H1 (cell line): ENCODE measurements at regions not wholly inside any gene's neighbourhood (a gene's known extent, or its start where the extent isn't known, plus 50 kb on each side); places are given as distances from the start of the nearest gene placed in this dataset.

Experiments used
- BCL11A ChIP-seq, 2 experiments: IDR thresholded peaks; one replicate each; pipeline ENCODE4 v1.6.1; 2011; ENCODE audit warnings: low read depth in 2 of 2, low read length in 2 of 2, mild to moderate bottlenecking in 2 of 2
- GTF2F1 ChIP-seq: IDR thresholded peaks from 2 replicates; pipeline ENCODE4 v1.6.1; 2012; ENCODE audit warnings: low read depth, low read length, improper control_type of control experiment, borderline replicate concordance
- NANOG ChIP-seq: IDR thresholded peaks from 2 replicates; pipeline ENCODE4 v1.6.1; 2011; ENCODE audit warnings: low read length, low read depth, mild to moderate bottlenecking, inconsistent platforms; ENCODE audit not compliant: insufficient read depth, poor library complexity, severe bottlenecking
- POLR2A ChIP-seq, 2 experiments: IDR thresholded peaks; 1 replicate in 1 of 2; 2 replicates in 1 of 2; pipeline ENCODE4 v1.6.1; 2011; ENCODE audit warnings: low read depth in 2 of 2, low read length in 2 of 2, mild to moderate bottlenecking in 2 of 2; ENCODE audit errors: control extremely low read depth in 1 of 2
- SIRT6 ChIP-seq: IDR thresholded peaks from one replicate; pipeline ENCODE4 v1.7.1; 2012; ENCODE audit warnings: low read length, inconsistent platforms
- SP1 ChIP-seq: IDR thresholded peaks from 2 replicates; pipeline ENCODE4 v1.6.1; 2011; ENCODE audit warnings: low read depth, low read length
- YY1 ChIP-seq: IDR thresholded peaks from 2 replicates; pipeline ENCODE4 v1.6.1; 2011; ENCODE audit warnings: low read depth, mild to moderate bottlenecking, low read length
- TF ChIP-seq, protein P1 (sequence below): fragments of 300-600 bp; sonication (generic); IDR thresholded peaks from 2 replicates; pipeline ENCODE4 v1.7.1; 2012; ENCODE audit warnings: low read length, moderate library complexity, mild to moderate bottlenecking, inconsistent platforms; ENCODE audit not compliant: insufficient replicate concordance

GRCh38 chr3:13728487-13728886 lies 151.4 kb downstream of the WNT7A start (continued):
- TF ChIP-seq, protein P1, sequence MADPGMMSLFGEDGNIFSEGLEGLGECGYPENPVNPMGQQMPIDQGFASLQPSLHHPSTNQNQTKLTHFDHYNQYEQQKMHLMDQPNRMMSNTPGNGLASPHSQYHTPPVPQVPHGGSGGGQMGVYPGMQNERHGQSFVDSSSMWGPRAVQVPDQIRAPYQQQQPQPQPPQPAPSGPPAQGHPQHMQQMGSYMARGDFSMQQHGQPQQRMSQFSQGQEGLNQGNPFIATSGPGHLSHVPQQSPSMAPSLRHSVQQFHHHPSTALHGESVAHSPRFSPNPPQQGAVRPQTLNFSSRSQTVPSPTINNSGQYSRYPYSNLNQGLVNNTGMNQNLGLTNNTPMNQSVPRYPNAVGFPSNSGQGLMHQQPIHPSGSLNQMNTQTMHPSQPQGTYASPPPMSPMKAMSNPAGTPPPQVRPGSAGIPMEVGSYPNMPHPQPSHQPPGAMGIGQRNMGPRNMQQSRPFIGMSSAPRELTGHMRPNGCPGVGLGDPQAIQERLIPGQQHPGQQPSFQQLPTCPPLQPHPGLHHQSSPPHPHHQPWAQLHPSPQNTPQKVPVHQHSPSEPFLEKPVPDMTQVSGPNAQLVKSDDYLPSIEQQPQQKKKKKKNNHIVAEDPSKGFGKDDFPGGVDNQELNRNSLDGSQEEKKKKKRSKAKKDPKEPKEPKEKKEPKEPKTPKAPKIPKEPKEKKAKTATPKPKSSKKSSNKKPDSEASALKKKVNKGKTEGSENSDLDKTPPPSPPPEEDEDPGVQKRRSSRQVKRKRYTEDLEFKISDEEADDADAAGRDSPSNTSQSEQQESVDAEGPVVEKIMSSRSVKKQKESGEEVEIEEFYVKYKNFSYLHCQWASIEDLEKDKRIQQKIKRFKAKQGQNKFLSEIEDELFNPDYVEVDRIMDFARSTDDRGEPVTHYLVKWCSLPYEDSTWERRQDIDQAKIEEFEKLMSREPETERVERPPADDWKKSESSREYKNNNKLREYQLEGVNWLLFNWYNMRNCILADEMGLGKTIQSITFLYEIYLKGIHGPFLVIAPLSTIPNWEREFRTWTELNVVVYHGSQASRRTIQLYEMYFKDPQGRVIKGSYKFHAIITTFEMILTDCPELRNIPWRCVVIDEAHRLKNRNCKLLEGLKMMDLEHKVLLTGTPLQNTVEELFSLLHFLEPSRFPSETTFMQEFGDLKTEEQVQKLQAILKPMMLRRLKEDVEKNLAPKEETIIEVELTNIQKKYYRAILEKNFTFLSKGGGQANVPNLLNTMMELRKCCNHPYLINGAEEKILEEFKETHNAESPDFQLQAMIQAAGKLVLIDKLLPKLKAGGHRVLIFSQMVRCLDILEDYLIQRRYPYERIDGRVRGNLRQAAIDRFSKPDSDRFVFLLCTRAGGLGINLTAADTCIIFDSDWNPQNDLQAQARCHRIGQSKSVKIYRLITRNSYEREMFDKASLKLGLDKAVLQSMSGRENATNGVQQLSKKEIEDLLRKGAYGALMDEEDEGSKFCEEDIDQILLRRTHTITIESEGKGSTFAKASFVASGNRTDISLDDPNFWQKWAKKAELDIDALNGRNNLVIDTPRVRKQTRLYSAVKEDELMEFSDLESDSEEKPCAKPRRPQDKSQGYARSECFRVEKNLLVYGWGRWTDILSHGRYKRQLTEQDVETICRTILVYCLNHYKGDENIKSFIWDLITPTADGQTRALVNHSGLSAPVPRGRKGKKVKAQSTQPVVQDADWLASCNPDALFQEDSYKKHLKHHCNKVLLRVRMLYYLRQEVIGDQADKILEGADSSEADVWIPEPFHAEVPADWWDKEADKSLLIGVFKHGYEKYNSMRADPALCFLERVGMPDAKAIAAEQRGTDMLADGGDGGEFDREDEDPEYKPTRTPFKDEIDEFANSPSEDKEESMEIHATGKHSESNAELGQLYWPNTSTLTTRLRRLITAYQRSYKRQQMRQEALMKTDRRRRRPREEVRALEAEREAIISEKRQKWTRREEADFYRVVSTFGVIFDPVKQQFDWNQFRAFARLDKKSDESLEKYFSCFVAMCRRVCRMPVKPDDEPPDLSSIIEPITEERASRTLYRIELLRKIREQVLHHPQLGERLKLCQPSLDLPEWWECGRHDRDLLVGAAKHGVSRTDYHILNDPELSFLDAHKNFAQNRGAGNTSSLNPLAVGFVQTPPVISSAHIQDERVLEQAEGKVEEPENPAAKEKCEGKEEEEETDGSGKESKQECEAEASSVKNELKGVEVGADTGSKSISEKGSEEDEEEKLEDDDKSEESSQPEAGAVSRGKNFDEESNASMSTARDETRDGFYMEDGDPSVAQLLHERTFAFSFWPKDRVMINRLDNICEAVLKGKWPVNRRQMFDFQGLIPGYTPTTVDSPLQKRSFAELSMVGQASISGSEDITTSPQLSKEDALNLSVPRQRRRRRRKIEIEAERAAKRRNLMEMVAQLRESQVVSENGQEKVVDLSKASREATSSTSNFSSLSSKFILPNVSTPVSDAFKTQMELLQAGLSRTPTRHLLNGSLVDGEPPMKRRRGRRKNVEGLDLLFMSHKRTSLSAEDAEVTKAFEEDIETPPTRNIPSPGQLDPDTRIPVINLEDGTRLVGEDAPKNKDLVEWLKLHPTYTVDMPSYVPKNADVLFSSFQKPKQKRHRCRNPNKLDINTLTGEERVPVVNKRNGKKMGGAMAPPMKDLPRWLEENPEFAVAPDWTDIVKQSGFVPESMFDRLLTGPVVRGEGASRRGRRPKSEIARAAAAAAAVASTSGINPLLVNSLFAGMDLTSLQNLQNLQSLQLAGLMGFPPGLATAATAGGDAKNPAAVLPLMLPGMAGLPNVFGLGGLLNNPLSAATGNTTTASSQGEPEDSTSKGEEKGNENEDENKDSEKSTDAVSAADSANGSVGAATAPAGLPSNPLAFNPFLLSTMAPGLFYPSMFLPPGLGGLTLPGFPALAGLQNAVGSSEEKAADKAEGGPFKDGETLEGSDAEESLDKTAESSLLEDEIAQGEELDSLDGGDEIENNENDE = peak; percentile 85
- TF ChIP-seq YY1 (peak; percentile 44; the same call in 1 of the 2 replicates), GTF2F1 (no peak), POLR2A (IDR thresholded peaks at IDR 0.05; ENCODE audit: control extremely low read depth in 1 of 2, low read depth in 2 of 2, low read length in 2 of 2) (peak; percentile 32 to 57; a peak in 2 of 3 replicates), SP1 (0 out of 2 replicates have a peak, but pooled peaks have one; percentile 31), SIRT6 (no peak), NANOG (peak; percentile 48), BCL11A (IDR thresholded peaks at IDR 0.05; ENCODE audit: low read depth in 2 of 2, low read length in 2 of 2) (peak in 1 of 2 experiments; percentile 15)
